ENCODE measurements at regions not wholly inside any gene's neighbourhood (a gene's known extent, or its start where the extent isn't known, plus 50 kb on each side); places are given as distances from the start of the nearest gene placed in this dataset.

- TF ChIP-seq CTCF (IDR thresholded peaks at IDR 0.05): no peak
Observed at GRCh38 chr9:87062746-87063145, 115.4 kb upstream of the GAS1 start.

GRCh38 chr9:87063246-87063645 is 115.9 kb upstream of the GAS1 start:
- no peak for TF ChIP-seq CTCF (IDR thresholded peaks at IDR 0.05)

DNA sequence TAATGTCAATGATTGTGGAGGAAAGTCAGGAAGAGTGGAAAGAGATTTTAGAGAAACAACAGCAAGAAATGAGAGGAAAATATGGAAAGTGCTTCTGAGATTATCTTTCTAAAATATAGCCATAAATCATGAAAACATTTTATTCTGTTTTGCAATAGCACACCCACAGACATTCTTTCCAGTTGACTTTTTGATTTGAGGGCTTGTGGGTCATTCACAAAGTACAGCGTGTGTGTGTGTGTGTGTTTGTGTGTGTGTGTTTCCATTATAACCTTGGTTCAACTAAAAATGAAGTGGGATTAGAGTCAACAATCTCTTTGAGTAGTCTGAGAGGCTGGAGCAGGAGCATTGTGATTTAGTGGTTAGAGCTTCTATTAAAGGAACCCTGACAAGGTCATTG is 116.6 kb upstream of the GAS1 start:
- no peak for TF ChIP-seq CTCF (IDR thresholded peaks at IDR 0.05)

- no peak for TF ChIP-seq CTCF (IDR thresholded peaks at IDR 0.05)
Observed at GRCh38 chr9:87064311-87064710, 117.0 kb upstream of the GAS1 start.

GRCh38 chr9:87065981-87066380 is 118.7 kb upstream of the GAS1 start:
- no peak for TF ChIP-seq CTCF (IDR thresholded peaks at IDR 0.05)

DNA sequence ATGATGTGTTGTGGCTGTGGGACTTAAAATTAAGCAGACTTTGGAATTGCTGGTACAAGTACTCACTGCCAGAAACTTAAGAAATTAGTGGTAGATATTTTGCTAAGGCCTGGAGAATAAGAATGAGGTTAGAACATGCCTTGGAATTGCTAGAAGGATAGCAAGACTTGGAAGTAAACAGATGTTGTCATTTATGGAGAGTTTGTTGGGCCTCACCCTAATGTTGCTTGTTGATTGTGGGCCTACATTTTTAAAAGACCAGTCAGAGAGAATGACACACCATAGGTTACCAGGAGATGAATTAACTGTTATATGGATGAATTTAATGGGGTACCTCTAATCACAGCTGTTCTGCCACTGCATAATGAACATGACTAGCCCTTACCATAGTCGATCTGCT is 120.1 kb upstream of the GAS1 start:
- no peak for TF ChIP-seq CTCF (IDR thresholded peaks at IDR 0.05)

- TF ChIP-seq CTCF (IDR thresholded peaks at IDR 0.05): no peak
Observed at GRCh38 chr9:87068177-87068840, 121.0 kb upstream of the GAS1 start.

- TF ChIP-seq CTCF (IDR thresholded peaks at IDR 0.05): no peak
Observed at GRCh38 chr9:87069690-87070089, 122.4 kb upstream of the GAS1 start.
